ENCODE measurements at regions not wholly inside any gene's neighbourhood (a gene's known extent, or its start where the extent isn't known, plus 50 kb on each side); places are given as distances from the start of the nearest gene placed in this dataset.
A peak's percentile ranks its signal among the peaks of the same experiment; 100 is the strongest.

DNA sequence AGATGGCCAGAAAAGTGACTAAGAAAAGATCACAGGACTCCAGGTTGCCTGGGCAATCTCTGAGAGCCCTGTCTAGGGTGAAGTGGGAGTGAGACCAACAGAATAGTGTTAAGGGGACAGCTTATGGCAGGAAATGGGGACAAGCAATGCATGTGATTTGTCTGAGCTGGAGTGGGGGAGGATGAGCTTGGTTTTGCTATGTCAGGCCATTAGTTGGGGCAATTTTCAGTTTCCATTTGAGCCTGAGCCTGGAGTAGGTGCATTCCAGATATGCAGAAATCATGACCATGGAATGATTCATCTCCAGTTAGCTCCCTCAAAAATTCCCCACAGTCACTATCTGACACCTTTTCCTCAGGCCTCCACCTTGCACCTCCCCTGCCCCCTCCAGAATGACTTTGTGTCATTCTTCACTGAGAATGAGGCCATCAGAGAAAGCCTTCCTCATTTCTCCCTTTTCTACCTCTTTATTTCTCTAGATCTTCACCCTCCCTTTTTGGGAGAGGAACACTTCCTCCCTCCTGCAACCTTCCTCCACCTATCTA is 150.9 kb upstream of the PLEKHG7 start:
- TF ChIP-seq NFYB (IDR thresholded peaks at IDR 0.05; ENCODE audit: insufficient read depth, low read depth, low read length) (no peak), CBFB (IDR thresholded peaks at IDR 0.05; ENCODE audit: low read depth) (no peak; the same call in 1 of the 2 replicates), MXI1 (IDR thresholded peaks at IDR 0.05; ENCODE audit: low read depth, low read length) (peak; percentile 48; the same call in 1 of the 2 replicates), POLR2A (IDR thresholded peaks at IDR 0.05; ENCODE audit: low read depth, low read length) (peak; percentile 57), CEBPB (IDR thresholded peaks at IDR 0.05; ENCODE audit: borderline replicate concordance in 1 of 2, low read depth in 2 of 2, low read length in 2 of 2) (no peak), POLR2AphosphoS5 (IDR thresholded peaks at IDR 0.05; ENCODE audit: low read length) (peak; percentile 92), RAD21 (IDR thresholded peaks at IDR 0.05; ENCODE audit: insufficient read depth, low read depth, low read length) (no peak), FOXM1 (IDR thresholded peaks at IDR 0.05; ENCODE audit: low read depth, low read length) (no peak), FOXK2 (IDR thresholded peaks at IDR 0.05) (no peak)
- TF ChIP-seq, protein P1, sequence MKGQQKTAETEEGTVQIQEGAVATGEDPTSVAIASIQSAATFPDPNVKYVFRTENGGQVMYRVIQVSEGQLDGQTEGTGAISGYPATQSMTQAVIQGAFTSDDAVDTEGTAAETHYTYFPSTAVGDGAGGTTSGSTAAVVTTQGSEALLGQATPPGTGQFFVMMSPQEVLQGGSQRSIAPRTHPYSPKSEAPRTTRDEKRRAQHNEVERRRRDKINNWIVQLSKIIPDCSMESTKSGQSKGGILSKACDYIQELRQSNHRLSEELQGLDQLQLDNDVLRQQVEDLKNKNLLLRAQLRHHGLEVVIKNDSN (IDR thresholded peaks at IDR 0.05; ENCODE audit: borderline replicate concordance, extremely low read length, insufficient read depth, low read depth, low read length), result no peak
- TF ChIP-seq, protein P2, sequence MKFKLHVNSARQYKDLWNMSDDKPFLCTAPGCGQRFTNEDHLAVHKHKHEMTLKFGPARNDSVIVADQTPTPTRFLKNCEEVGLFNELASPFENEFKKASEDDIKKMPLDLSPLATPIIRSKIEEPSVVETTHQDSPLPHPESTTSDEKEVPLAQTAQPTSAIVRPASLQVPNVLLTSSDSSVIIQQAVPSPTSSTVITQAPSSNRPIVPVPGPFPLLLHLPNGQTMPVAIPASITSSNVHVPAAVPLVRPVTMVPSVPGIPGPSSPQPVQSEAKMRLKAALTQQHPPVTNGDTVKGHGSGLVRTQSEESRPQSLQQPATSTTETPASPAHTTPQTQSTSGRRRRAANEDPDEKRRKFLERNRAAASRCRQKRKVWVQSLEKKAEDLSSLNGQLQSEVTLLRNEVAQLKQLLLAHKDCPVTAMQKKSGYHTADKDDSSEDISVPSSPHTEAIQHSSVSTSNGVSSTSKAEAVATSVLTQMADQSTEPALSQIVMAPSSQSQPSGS (IDR thresholded peaks at IDR 0.05; ENCODE audit: low read length), result no peak
- TF ChIP-seq, protein P3, sequence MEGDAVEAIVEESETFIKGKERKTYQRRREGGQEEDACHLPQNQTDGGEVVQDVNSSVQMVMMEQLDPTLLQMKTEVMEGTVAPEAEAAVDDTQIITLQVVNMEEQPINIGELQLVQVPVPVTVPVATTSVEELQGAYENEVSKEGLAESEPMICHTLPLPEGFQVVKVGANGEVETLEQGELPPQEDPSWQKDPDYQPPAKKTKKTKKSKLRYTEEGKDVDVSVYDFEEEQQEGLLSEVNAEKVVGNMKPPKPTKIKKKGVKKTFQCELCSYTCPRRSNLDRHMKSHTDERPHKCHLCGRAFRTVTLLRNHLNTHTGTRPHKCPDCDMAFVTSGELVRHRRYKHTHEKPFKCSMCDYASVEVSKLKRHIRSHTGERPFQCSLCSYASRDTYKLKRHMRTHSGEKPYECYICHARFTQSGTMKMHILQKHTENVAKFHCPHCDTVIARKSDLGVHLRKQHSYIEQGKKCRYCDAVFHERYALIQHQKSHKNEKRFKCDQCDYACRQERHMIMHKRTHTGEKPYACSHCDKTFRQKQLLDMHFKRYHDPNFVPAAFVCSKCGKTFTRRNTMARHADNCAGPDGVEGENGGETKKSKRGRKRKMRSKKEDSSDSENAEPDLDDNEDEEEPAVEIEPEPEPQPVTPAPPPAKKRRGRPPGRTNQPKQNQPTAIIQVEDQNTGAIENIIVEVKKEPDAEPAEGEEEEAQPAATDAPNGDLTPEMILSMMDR (IDR thresholded peaks at IDR 0.05 in 2 of 3, conservative IDR thresholded peaks at IDR 0.05 in 1 of 3; ENCODE audit: control insufficient read depth in 2 of 3, extremely low read depth in 1 of 3, insufficient read depth in 1 of 3, low read depth in 3 of 3, low read length in 3 of 3), result no peak
- TF ChIP-seq, protein P4, sequence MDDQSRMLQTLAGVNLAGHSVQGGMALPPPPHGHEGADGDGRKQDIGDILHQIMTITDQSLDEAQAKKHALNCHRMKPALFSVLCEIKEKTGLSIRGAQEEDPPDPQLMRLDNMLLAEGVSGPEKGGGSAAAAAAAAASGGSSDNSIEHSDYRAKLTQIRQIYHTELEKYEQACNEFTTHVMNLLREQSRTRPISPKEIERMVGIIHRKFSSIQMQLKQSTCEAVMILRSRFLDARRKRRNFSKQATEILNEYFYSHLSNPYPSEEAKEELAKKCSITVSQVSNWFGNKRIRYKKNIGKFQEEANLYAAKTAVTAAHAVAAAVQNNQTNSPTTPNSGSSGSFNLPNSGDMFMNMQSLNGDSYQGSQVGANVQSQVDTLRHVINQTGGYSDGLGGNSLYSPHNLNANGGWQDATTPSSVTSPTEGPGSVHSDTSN (IDR thresholded peaks at IDR 0.05; ENCODE audit: insufficient replicate concordance, low read depth, low read length), result no peak

All from GM12878 (cell line).